Adipocyte (in vitro differentiated cells): ENCODE measurements at regions not wholly inside any gene's neighbourhood (a gene's known extent, or its start where the extent isn't known, plus 50 kb on each side); places are given as distances from the start of the nearest gene placed in this dataset.
A peak's percentile ranks its signal among the peaks of the same experiment; 100 is the strongest.

Source experiments
- DNase-seq: peaks from one replicate; pipeline ENCODE4 v3.0.0-alpha.2; 2015; ENCODE audit warnings: low read depth
- H3K27me3 ChIP-seq: replicated peaks from 2 replicates; pipeline ENCODE4 v1.7.0; 2013; ENCODE audit warnings: mild to moderate bottlenecking, low read length, moderate library complexity; ENCODE audit not compliant: control insufficient read depth, insufficient read depth
- H3K36me3 ChIP-seq: 2 replicates; pipeline ENCODE4 v1.7.0; 2013; ENCODE audit warnings: low read length, mild to moderate bottlenecking, moderate library complexity; ENCODE audit not compliant: control insufficient read depth, insufficient read depth, severe bottlenecking
- H3K4me1 ChIP-seq: 2 replicates; pipeline ENCODE4 v1.7.0; 2013; ENCODE audit warnings: mild to moderate bottlenecking, low read length, moderate library complexity; ENCODE audit not compliant: control insufficient read depth, insufficient read depth
- H3K4me3 ChIP-seq: 2 replicates; pipeline ENCODE4 v1.7.0; 2013; ENCODE audit warnings: mild to moderate bottlenecking, low read length, moderate library complexity
- H3K9ac ChIP-seq: 2 replicates; pipeline ENCODE4 v1.7.0; 2013; ENCODE audit warnings: mild to moderate bottlenecking, low read length, moderate library complexity
- H3K9me3 ChIP-seq: 2 replicates; pipeline ENCODE4 v1.7.0; 2013; ENCODE audit warnings: mild to moderate bottlenecking, low read length, moderate library complexity; ENCODE audit not compliant: control insufficient read depth

DNA sequence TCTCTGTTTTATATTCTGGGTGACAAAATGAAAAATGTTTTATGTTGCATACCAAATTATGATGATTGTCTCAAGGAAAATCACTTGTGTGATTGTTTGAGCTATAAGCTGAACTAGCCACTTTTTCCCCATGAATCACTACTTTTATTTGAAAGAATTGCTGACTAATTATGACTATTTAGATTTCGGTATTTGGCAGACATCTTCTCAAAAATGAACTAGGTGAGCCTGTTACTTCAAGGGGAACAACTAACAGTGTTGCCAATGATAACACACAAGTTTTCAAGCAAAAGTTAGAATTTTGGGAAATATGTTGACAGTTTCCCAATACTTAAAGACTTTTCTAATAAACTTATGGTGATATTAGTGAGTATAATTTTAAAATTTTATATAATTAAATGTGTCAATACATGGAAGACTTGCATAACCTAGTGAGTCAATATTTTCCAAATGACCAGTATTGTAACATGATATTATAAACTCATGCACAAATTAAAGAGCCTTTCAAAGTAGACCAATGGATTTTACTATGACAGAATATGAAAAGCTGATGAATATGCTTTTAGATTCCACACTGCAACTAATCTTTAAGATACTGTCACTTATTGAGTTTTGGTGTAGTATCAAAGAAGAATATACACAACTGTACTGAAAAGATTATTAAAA lies 187.7 kb upstream of the GATB start:
- peaks cover 15% of the 10 kb centered on the region for H3K9me3 ChIP-seq
- no peaks in the 10 kb centered on the region for H3K36me3 ChIP-seq
- peak; percentile 21 for DNase-seq
- H3K4me1 ChIP-seq = peaks cover 23% of the 10 kb centered on the region
- no peaks in the 10 kb centered on the region for H3K27me3 ChIP-seq
- no peak overlapping the region for H3K9ac ChIP-seq
- no peak overlapping the region for H3K4me3 ChIP-seq

DNA sequence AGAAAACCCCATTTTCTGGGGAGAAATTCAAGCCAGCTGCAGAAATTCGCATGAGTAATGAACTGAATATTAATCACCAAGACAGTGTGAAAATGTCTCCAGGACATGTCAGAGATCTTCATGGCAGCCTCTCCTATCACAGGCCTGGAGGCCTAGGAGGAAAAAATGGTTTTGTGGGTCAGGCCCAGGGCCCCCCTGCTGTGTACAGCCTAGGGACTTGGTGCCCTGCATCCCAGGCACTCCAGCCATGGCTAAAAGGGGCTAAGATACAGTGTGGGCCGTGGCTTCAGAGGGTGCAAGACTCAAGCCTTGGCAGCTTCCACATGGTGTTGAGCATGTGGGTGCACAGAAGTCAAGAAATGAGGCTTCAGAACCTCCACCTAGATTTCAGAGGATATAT lies 185.9 kb upstream of the GATB start:
- Histone ChIP-seq H3K4me1 (peaks cover 23% of the 10 kb centered on the region), H3K36me3 (no peaks in the 10 kb centered on the region), H3K9ac (no peak overlapping the region), H3K27me3 (no peaks in the 10 kb centered on the region), H3K9me3 (peaks cover 15% of the 10 kb centered on the region), H3K4me3 (no peak overlapping the region)
- DNase-seq = no peak

DNA sequence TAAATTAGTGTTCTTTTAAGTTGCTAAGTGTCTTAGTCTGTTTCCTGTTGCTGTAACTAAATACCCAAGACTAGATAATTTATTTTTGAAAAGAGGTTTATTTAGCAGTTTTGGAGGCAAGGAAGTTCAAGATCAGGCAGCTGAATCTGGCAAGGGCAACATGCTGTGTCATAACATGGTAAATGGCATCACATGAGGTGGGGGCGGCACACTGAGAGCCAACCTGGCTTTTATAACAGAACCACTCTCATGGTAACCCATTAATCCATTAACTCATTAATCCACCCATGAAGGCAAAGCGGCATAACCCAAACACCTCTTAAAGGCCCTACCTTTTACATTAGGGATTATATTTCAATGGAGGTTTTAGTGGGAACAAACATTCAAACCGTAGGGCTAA lies 182.2 kb upstream of the GATB start:
- Histone ChIP-seq H3K9me3 (peaks cover 15% of the 10 kb centered on the region), H3K36me3 (no peaks in the 10 kb centered on the region), H3K9ac (no peak overlapping the region), H3K27me3 (no peaks in the 10 kb centered on the region), H3K4me1 (no peaks in the 10 kb centered on the region), H3K4me3 (no peak overlapping the region)
- no peak for DNase-seq

DNA sequence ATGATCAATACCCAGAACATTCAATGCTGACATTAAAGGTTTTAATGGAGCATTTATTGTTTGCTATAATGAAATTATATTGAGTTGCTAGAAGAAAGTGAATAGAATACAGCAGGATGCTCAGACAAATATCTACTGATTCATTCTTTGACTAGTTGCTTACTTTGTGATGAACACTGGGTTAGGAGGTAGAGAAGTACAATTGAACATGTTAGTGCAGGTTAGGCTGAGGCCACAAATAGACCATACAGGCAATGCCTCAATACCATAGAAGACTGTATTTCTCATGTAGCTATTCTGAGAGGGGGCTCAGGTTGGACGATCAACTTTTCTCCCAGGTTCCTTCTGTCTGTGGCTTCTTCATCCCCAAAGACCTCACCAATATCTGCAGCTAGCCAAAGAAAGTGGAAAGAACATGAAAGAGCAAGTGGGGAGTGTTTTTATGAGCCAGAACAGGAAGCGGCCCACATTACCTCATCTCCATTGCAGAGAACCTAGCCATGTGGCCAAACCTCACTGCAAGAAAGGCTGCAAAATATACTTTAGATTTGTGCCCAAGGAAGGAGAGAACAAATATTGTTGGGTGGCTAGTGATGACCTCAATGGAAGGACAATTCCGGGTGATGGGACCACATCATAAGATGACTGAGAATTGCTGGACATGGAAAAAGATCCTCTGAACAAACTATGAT lies 180.3 kb upstream of the GATB start:
- DNase-seq = no peak
- H3K4me3 ChIP-seq = no peak overlapping the region
- H3K4me1 ChIP-seq = no peaks in the 10 kb centered on the region
- H3K9ac ChIP-seq = no peak overlapping the region
- H3K9me3 ChIP-seq = peaks cover 1% of the 10 kb centered on the region
- H3K27me3 ChIP-seq = no peaks in the 10 kb centered on the region
- H3K36me3 ChIP-seq = no peaks in the 10 kb centered on the region

DNA sequence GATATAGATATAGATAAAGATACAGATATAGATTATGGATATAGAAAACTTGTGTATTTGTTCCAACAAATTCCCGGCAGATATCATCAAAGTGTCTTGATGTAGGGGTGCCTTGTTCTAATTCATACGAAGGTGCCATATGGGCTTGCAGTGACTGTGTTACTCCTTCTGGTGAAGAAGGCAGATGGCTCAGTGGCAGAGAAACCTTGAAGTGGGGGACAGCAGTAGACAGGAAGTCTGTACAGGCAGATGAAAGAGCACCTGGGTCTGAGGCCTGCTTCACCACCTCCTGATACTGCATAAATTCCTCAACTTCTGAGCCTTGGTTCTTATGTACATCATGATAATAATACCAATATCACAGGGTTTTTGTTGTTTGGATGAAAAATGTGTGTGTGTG lies 179.5 kb upstream of the GATB start:
- no peak for DNase-seq

DNA sequence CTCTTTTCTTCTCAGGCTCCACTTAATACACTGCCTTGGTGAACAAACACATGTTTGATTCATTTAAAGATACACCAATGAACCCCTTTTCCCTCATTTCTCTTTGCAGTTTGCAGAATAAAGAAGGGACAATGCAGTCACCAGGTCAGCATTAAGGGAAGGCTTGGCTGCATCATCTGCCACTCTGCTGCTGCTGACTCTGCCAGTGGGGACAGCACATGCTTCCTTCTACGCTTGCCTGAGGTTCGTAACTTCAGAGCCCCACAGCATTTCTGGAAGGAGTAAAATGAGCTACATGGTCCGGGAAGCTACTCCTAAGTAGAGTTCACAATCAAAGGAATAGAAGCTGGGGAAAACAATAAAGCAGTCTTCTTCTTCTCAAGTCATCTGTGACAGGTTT lies 178.9 kb upstream of the GATB start:
- Histone ChIP-seq H3K36me3 (no peaks in the 10 kb centered on the region), H3K9ac (no peak overlapping the region), H3K4me1 (no peaks in the 10 kb centered on the region), H3K27me3 (no peaks in the 10 kb centered on the region), H3K4me3 (no peak overlapping the region), H3K9me3 (no peaks in the 10 kb centered on the region)
- no peak for DNase-seq

More for the DNA sequence above, 179.5 kb upstream of the GATB start:
- H3K9me3 ChIP-seq = no peaks in the 10 kb centered on the region
- no peaks in the 10 kb centered on the region for H3K4me1 ChIP-seq
- no peak overlapping the region for H3K4me3 ChIP-seq
- no peak overlapping the region for H3K9ac ChIP-seq
- no peaks in the 10 kb centered on the region for H3K27me3 ChIP-seq
- H3K36me3 ChIP-seq = no peaks in the 10 kb centered on the region

DNA sequence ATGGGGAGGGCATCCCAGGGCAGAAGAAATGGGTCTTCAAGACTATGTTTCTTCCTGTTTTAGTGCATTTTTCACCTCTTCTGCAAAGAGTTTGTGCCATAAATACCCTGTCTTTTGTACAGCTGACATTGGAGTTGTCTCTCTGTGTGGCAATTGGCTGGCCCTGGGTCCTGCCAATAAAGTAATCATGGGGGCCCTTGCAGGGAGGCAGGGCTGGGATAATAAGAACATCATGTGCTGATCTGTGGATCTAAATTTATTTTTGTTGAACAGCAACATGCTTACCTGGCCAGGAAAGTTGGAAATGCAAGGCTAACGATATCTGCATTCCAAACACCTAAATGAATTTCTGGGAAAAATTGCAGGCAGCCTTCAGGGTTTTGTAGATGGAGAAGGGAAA lies 174.6 kb upstream of the GATB start:
- Histone ChIP-seq H3K27me3 (peaks cover 3% of the 10 kb centered on the region), H3K4me3 (no peak overlapping the region), H3K9me3 (no peaks in the 10 kb centered on the region), H3K9ac (no peak overlapping the region), H3K4me1 (no peaks in the 10 kb centered on the region), H3K36me3 (no peaks in the 10 kb centered on the region)
- DNase-seq = no peak

DNA sequence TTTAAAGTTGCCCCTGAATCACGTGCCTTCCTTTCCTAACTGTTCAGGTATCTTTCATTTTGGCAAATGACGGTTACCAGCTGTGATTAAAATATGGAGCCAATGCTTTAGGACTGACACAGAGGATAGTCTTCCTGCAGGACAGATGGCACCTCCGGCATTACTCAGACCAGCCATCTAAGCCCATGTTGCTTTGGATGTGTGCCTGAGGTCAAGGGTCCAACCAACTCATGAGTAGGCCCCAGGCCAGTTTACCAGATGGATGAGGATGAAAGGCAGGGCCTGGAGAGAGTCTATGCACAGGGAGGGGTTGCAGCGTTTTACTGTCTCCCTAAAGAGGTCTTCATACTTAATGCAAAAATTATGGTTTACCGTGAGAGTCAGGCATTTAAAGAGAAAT lies 174.0 kb upstream of the GATB start:
- no peak overlapping the region for H3K9ac ChIP-seq
- H3K9me3 ChIP-seq = no peaks in the 10 kb centered on the region
- H3K4me3 ChIP-seq = no peak overlapping the region
- no peaks in the 10 kb centered on the region for H3K36me3 ChIP-seq
- no peak for DNase-seq
- peaks cover 4% of the 10 kb centered on the region for H3K27me3 ChIP-seq
- no peaks in the 10 kb centered on the region for H3K4me1 ChIP-seq

DNA sequence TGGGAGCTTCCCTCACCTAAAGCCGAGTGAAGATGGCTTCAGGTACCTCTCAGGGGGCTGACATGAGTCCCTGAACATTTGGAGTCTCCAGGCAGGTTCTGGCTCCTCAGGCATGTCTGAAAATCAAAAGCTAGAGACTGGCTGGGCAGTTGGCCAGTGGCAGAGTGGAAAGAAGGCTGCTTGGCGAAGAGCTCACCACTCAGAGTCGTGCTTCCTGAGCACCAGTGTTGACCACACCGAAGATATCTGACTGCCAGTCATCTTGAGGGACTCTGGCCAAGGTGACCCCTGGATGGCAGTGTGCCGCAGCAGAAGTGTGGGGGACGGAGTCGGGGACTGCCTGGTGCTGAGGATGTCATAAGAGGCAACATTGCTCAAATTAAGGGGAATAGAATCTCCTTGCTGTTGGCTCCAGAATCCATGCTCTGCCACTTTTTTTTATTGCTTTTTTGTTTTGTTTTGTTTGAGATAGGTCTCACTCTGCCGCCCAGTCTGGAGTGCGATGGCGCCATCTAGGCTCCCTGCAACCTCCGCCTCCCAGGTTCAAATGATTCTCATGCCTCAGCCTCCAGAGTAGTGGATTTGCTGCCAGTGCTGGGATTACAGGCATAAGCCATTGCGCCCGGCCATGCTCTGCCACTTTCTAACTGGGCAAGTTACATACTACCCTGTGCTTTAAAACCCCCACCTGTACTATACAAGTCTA lies 172.5 kb upstream of the GATB start:
- H3K4me3 ChIP-seq = no peak overlapping the region
- no peaks in the 10 kb centered on the region for H3K9me3 ChIP-seq

DNA sequence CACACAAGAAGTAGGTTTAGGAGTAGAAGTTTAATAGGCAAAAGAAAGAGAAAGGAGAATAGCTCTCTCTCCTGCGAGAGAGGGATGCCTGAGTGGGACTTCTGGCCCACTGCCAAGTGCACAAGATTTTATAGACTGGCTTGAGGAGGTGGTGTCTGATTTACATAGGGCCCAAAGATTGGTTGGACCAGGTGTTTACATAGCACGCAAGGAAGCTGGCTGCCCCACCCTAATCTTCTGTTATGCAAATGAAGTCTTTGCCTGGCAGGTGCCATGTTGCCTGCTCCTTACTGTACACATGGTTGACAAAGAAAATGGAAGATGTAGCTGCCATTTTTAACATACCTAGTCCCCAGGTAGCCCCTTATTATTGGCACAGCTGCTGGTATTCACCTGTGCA lies 170.8 kb upstream of the GATB start:
- no peak for DNase-seq
- Histone ChIP-seq H3K27me3 (peaks cover 4% of the 10 kb centered on the region), H3K9ac (no peak overlapping the region), H3K4me3 (no peak overlapping the region), H3K4me1 (no peaks in the 10 kb centered on the region), H3K36me3 (no peaks in the 10 kb centered on the region), H3K9me3 (no peaks in the 10 kb centered on the region)

More for the DNA sequence above, 172.5 kb upstream of the GATB start:
- no peaks in the 10 kb centered on the region for H3K36me3 ChIP-seq
- H3K27me3 ChIP-seq = peaks cover 4% of the 10 kb centered on the region
- H3K9ac ChIP-seq = no peak overlapping the region
- H3K4me1 ChIP-seq = no peaks in the 10 kb centered on the region
- DNase-seq = no peak

DNA sequence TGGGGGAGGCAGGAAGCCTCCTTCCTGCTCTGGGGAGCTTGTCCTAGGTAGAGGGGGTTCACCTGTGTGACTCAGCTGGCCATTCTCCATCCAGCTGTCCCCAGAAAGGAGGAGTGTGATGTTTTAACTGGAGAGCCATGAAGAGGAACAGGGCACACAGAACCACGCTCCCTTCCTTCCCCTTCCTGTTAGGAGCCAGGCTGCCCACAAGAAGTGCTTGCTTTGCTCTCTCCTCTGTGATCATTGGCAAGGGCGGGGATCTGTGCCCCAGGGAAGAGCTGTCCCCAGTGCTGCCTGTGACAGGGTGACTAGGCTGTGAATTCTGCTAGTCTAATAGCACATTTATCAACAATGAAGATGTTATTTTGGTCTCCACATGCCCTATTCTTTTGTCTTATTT lies 169.6 kb upstream of the GATB start:
- Histone ChIP-seq H3K9me3 (no peaks in the 10 kb centered on the region), H3K27me3 (peaks cover 4% of the 10 kb centered on the region), H3K36me3 (no peaks in the 10 kb centered on the region), H3K4me1 (no peaks in the 10 kb centered on the region), H3K9ac (no peak overlapping the region), H3K4me3 (no peak overlapping the region)
- no peak for DNase-seq
